ENCODE measurements at regions not wholly inside any gene's neighbourhood (a gene's known extent, or its start where the extent isn't known, plus 50 kb on each side); places are given as distances from the start of the nearest gene placed in this dataset.
"Not testable (repeated sequence)": the region's sequence is repeated elsewhere in the genome, so short reads cannot be mapped to it uniquely, and the experiment has no call there.

DNA sequence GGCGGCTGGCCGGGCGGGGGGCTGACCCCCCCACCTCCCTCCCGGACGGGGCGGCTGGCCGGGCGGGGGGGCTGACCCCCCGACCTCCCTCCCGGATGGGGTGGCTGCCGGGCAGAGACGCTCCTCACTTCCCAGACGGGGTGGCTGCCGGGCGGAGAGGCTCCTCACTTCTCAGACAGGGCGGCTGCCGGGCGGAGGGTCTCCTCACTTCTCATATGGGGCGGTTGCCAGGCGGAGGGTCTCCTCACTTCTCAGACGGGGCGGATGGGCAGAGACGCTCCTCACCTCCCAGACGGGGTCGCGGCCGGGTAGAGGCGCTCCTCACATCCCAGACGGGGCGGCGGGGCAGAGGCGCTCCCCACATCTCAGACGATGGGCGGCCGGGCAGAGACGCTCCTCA lies 1025.2 kb upstream of the SEMA6A start:
- not testable (repeated sequence) for TF ChIP-seq CTCF, POLR2A, POLR2AphosphoS5 (IDR thresholded peaks at IDR 0.05)
